ENCODE measurements at regions not wholly inside any gene's neighbourhood (a gene's known extent, or its start where the extent isn't known, plus 50 kb on each side); places are given as distances from the start of the nearest gene placed in this dataset.

DNA sequence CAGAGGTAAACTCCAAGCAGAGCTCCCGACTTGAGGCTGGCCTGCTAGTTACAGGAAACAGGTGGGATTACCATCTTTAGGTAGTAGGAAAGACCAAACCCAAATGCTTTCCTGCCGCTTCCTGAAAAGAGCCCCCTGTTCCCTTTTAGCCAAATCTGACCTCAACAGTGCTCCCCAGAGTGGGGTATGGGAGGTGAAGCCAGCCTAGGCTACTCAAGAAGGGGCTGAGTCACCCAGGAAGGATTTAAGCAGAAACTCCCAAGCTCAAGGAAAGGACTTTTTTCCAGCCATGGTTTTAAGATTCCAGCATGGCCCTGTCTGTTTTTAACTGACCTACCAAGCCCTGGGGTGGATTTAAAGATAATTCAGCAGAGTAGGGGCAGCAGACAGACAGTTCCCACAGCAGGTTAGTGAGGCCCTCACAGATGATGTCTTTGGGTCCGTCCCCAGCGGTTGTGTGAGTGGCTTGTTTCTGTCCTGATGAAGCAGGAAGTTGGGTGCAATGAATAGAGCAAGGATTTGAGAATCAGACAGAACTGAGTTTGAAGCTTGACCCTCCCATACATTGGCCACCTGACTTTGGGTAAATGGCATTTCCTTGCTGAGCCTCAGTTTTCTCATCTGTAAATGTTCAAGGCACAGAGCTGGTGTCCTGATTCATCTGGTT, 76.9 kb upstream of the MAFB start (continued):
- TF ChIP-seq, protein P1, sequence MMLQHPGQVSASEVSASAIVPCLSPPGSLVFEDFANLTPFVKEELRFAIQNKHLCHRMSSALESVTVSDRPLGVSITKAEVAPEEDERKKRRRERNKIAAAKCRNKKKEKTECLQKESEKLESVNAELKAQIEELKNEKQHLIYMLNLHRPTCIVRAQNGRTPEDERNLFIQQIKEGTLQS (IDR thresholded peaks at IDR 0.05; ENCODE audit: insufficient read depth, low read depth, low read length), result no peak
- no peak for TF ChIP-seq TAF7 (optimal IDR thresholded peaks at IDR 0.05; ENCODE audit: borderline replicate concordance, low read depth, low read length)
- TF ChIP-seq, protein P2, sequence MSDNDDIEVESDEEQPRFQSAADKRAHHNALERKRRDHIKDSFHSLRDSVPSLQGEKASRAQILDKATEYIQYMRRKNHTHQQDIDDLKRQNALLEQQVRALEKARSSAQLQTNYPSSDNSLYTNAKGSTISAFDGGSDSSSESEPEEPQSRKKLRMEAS (IDR thresholded peaks at IDR 0.05), result no peak
- TF ChIP-seq TAF1 (IDR thresholded peaks at IDR 0.05; ENCODE audit: low read depth, low read length), result no peak
- no peak for TF ChIP-seq CHD1 (IDR thresholded peaks at IDR 0.05; ENCODE audit: low read depth, low read length)
- TF ChIP-seq BACH1 (IDR thresholded peaks at IDR 0.05; ENCODE audit: low read length), result no peak
- no peak for TF ChIP-seq CEBPB (IDR thresholded peaks at IDR 0.05; ENCODE audit: low read depth, low read length)
- no peak for TF ChIP-seq SUZ12 (IDR thresholded peaks at IDR 0.05; ENCODE audit: low read length)
- no peak for TF ChIP-seq EZH2 (IDR thresholded peaks at IDR 0.05; ENCODE audit: low read depth, low read length, severe bottlenecking)
